HT1080 (cell line): ENCODE measurements at regions not wholly inside any gene's neighbourhood (a gene's known extent, or its start where the extent isn't known, plus 50 kb on each side); places are given as distances from the start of the nearest gene placed in this dataset.
"Not testable (repeated sequence)": the region's sequence is repeated elsewhere in the genome, so short reads cannot be mapped to it uniquely, and the experiment has no call there.

ENCODE experiments used
- DNase-seq: peaks from one replicate; pipeline ENCODE4 v3.0.0-alpha.2; 2015; ENCODE audit warnings: low read depth

DNA sequence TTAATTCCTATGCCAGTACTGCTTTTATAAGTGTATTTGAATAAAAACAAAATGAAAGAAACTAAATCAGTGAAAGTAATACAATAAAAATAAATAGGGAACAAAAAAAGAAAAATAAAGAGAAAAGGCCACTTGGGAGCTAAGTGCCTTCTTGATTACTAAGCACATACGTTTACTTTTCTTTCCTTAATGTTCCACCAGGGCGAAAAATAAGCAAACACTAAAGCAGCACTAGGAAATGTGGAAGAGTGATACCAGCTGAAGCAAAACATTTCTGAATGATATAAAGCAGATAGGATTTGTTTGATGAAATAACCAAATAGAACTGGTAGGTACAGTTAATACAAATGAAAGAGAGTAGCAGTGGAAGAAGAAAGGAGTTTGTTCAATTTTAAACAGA lies 132.8 kb upstream of the ZPLD1 start:
- no peak for DNase-seq

DNA sequence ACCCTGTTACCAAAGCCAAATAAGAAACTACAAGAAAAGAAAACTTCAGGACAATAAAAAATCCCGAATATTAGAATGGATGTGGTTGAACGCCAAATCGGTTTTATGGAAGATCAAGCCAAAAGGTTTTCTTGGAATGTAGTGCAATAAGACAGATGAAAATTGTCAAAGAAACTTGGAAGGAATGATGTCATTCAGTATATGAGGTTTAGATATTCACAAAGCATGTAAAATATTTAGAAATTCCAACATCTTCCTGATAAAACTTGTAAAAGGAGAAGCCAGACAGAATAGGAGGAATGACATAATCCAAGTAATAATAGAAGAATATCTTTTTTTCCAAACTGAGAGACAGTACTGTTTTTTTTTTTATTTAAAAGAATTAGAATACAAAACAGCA lies 130.3 kb upstream of the ZPLD1 start:
- no peak for DNase-seq

DNA sequence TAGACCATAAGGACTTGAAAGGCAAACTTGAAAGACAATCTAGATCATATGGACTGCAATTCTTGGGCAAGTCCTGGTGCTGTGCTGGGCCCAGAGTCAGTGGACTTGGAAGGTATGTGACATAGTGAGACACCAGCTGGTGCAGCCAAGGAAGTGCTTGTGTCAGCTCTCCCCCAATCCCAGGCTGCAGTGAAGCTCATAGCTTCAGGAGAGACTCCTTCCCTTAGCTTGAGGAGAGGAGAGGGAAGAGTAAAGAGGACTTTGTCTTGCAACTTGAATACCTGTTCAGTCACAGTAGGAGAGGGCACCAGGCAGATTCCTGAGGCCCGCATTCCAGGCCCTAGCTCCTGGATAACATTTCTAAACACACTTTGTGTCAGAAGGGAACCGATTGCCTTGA lies 127.4 kb upstream of the ZPLD1 start:
- no peak for DNase-seq

DNA sequence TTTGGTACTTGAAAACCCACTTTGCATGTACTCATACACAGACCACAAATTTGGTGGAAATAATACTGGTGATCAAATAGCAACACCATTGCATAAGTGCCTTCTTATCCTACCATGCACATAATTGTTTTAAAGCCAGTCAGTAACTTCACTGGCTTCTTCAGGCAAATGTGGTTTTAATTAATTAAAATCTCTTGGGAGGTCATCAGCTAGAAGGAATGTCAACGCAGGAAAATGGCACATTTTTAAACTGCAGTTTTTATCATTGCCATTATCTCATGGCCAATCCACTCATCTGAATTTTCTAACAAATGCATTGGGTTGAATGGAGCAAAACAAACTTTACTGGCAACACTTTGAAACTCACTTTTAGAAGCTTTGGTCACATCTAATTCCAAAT lies 105.7 kb upstream of the ZPLD1 start:
- DNase-seq, result no peak

DNA sequence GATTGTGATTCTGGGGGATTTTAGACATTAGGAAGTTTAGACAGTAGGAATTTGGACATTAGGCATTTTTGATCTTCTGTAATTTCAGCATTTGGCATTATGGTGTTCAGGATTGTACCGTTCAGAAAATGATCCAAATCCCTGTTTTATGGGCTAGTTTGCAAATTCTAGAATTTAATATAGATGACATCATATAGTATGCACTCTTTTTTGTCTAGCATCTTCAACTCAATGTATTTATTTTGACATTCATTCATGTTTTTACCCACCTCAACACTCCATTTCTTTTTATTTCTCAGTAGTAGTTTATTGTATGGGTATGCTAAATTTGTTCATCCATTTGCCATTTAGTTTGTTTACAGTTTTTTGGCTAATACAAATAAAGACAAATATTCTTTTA lies 105.3 kb upstream of the ZPLD1 start:
- no peak for DNase-seq

DNA sequence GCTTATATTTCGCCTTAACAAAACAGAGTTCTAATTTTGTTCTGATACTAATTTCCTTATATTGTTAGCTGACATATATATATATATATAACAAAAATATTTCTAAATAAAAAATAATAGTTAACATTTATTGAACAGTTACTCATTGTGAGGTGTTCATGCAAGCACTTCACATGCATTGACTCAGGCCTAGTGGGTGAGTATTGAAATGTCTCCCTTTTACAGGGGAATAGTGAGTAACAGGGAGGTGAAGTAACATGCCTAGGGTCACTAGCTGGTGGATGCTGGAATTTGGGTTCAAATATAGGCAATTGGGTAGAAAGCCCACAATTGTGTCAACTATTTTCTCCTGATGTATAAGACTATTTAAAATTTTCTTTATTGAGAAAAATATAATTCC lies 102.6 kb upstream of the ZPLD1 start:
- DNase-seq, result no peak

DNA sequence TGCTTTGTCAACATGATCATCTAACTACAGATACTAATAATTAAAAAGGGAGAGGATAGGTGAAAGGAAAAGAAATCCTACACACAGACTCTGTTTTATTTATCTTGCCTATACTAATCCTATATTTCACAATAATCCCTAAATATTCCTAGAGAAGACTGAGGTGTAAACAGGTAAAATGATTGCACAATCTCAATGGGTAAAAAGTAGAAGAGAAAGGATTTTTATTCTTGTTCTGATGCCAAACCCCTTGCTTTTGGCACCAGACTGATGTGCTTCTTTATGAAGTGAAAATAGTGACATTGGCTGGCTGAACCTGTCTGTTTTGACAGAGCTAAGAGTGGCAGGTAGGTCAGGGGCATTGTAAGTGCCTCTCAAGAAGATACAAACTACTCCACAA lies 101.9 kb upstream of the ZPLD1 start:
- DNase-seq, result no peak

DNA sequence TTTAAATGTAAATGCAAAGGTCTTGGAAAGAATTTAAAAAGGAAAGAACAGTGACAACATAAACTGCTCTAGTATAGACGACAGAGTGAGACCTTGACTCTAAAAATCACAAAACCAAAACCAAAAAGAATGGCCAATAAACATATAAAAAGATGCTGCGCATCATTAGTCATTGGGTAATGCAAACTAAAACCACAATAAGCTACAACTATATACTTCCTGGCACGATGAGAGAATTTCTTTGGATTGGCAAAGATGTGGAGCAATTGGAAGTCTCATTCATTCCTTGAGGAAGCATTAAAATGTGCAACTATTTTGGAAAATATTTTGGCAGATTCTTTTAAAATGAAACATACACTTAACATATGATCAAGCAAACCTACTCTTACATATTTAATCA lies 98.7 kb upstream of the ZPLD1 start:
- peak; percentile 12 for DNase-seq

DNA sequence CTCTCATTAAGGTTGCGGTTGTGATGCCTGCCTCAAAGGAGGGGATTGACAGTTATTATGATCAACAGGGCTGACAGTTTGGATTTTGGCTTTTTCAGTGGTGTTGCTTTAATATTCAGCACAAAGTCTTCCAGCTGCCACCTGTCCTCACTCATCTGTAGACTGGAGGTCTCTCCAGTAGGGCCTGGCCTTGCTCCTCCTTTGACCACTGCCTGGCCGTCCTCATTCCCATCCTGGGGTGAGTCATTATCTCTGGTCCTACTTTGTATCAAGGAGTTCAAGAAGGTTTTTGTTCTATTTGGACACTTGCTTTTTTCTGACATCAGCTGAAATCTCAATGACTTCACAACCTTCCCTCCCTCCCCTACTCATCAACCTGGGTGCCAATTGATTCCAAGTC lies 95.1 kb upstream of the ZPLD1 start:
- no peak for DNase-seq

DNA sequence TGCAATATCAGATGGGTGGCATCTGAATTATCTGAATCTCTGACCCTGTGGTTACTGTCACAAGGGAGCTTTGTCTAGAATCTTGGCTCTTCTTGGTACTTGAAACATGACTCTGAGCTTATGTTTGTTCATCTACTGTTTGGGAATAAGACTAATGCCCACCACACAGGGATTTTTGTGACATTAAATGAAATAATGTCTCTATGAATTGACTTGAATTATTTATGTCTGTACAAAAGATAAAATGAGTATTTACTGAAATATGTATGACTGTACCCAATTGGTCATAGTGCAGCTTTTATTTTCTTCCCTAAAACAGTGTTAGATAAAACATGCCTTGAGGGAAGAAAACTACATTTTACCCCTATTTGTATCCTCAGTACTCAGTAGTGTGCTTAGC lies 87.9 kb upstream of the ZPLD1 start:
- peak; percentile 41 for DNase-seq

DNA sequence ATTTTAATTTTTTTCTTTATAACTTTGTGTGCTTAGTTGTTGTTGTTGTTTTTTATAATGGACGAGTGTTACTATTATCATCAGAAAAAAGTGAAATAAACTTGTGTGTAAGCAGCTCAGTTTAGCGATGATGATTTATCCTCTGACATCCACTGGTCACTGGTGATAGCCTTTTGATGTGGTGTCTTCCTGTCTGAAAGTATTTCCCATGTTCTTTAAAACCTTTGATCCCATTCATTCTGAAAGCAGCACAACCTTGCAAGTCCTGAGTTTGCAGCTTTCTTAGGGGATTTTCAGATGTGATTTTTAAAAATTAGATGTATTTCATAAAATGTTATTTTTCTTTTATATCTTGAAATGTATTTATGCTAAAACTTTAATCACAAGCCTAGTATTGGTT lies 85.9 kb upstream of the ZPLD1 start:
- DNase-seq, result no peak

DNA sequence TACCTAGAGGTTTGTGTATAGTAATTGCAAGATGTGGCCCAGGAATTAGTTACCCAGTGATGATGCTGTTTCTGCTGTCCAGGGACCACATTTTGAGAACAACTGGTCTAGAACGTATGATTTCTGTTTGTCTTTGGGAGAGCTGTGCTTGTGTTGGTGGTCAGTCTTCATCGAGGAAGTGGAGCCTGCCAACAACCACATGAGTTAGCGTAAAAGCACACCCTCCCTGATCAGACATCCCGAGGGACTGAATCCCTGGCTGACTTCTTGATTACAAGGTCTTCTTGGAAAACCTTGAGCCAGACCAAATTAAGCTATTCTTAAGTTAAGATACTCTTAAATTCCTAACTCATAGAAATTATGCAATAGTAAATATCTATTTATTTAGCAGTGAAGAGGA lies 81.7 kb upstream of the ZPLD1 start:
- DNase-seq, result peak; percentile 3

DNA sequence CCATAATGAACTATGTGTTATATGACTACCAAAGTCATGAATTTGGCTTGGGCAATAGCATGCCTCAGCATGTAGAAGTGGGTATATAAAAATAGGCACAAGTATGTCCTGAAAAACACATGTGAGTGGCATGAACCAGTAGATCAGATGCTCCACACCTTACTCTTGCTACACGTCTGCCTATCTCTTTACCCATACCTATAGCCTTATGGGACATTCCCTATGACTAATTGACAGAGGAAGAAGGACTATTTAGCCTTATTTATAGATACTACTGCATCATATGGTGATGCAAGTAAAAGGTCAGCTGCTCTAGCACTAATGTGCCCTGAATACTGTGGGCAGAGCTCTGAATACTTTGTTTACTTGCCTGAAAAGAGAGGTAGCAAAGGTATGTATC lies 81.0 kb upstream of the ZPLD1 start:
- DNase-seq, result peak; percentile 1

DNA sequence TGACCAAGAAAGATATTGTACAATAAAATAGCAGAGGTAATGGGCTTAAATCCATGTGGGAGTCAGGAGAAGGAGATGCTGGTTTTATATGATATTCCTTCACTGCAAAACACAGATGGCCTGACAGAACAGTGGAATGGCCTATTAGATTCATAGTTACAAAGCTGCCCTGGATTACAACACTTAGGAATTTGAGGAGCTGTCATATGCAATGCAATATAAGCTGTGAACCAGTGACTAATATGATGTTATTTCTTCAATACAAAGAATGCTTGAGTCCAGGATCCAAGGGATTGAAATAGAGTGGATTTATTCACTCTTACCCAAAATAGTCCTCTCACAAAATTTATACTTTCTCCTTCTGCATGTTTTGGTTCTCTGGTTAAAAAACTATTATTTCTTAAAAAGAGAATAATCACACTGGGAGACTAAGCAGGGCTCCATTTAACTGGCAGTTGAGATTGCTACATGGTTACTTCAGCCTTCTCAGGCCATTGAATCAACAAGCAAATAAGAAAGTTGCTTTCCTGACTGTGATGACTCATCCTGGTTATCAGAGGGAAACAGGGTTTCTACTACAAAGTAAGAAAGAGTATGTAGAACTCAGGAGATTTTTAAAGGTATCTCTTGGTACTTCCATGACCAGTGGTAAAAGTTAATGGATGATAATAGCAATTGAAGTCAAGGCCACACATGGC lies 79.8 kb upstream of the ZPLD1 start:
- DNase-seq, result peak; percentile 65

DNA sequence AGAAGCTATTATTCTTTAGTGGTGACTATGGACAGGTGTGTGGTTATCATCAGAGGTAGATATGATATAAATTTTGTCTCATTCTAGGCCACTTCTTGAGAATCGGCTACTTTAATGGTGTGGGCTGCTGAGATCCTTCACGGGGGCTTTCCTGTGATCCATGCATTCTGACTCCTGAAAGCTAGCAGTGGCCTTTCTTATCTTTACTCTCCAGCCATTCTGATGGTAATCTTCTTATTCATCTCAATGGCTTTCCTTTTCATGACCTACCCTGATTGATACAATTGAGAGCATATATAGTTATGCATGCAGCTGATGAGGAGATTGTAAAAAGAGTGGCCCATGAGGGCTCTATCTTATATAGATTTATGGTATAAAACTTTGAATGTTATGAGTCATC lies 78.3 kb upstream of the ZPLD1 start:
- DNase-seq, result no peak

DNA sequence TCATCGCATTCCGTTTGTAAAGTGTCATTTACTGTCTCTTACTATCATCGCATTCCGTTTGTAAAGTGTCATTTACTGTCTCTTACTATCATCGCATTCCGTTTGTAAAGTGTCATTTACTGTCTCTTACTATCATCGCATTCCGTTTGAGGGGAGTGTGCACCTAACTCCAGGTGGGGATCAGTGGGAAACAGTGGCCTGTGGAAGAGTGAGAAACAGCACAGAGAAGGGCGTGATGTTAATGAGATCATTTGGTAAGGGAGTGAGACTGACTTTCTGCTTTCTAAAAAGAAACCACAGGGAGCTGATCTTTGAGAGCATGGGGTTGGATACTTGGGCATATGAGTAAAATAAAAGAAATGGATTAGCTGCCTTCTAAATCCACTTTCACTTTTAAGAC lies 77.5 kb upstream of the ZPLD1 start:
- not testable (repeated sequence) for DNase-seq

DNA sequence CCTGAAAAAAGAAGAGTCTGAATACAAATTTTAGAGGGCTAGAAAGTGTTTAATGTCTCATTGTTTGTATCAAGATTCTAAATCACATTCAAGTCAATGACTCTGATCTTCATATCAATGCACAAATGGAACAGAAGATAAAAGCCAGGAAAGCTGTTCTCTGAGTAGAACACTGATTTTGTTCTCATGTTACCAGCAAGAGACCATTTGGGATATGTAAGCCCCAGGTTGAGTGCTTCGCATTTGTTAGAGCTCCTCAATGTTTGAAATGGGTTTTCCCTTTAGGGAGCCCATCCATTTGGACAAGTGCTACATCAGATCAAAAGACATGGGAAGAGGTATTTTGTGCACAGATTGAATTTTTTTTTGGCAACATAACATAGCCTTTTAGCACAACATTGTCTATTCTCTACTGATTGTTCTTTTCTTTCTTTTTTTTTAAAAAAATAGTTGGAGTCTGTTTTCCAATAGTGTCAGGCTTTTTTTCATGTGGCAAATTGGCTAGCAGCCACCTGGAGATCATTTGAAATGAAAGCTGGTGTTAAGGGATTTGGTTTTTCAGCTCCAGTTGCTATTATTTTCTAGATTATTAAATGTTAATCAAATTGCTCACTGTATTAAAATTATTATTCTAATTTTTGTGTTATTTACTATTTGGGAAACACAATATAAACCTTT lies 74.5 kb upstream of the ZPLD1 start:
- no peak for DNase-seq

DNA sequence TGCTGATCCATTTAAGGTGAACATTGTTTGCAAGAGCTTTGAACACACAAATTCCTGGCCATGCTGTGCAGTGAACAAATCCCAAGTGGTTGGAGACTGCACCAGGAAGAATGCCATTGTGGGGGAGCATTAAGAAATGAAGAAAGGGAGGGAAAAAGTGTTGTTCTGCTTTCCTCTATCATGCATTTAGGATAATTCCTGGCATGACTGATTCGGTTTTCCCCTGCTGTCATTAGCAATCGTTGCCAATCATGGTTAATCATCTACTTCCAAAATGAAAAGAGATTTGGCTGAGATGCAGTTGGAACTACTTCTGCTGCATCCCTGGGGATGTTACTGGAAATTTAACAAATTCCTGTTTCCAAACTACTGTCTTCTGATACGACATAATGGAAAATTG lies 73.7 kb upstream of the ZPLD1 start:
- no peak for DNase-seq

DNA sequence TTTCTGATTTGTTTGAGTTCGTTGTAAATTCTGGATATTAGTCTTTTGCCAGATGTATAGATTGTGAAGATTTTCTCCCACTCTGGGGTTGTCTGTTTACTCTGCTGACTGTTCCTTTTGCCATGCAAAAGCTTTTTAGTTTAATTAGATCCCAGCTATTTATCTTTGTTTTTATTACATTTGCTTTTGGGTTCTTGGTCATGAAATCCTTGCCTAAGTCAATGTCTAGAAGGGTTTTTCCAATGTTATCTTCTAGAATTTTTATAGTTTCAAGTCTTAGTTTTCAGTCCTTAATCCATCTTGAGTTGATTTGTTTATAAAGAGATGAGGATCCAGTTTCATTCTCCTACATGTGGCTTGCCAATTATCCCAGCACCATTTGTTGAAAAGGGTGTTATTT lies 68.7 kb upstream of the ZPLD1 start:
- DNase-seq, result not testable (repeated sequence)

DNA sequence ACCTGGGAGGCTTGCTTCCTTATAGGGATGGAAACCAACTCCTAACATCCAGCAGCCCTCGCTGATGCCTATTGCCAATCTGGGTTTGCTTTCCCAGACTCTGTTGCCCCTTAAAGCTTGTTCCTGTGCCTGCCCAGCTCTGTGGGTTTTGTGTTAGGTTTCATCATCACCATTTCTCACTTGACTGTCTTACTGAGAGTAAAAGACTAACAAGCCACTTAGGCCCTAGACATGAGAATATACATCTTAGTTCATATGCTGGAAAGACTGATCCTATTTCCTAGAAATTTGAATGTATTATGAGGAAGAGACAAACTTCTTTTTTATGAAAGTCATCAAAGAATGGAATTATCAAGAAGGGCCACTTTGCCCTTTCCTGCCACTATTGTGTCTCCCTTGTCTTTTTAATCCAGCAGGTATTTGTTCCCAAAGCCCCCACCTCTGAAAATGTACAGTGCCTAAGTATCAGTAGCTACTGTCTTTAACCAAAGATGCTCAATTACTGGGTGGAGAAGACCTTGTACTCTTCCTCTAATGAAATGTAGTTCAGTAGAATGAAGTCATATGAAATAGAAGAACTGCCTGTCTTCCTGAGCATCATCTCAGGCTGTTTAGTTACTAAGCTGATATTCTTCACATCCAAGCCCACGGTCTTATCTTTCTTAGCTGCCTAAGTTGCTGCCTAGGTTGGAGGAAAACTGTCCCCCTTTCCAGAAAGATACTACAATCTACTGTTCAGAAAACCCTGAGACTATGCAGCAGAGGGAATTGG lies 59.8 kb upstream of the ZPLD1 start:
- no peak for DNase-seq

DNA sequence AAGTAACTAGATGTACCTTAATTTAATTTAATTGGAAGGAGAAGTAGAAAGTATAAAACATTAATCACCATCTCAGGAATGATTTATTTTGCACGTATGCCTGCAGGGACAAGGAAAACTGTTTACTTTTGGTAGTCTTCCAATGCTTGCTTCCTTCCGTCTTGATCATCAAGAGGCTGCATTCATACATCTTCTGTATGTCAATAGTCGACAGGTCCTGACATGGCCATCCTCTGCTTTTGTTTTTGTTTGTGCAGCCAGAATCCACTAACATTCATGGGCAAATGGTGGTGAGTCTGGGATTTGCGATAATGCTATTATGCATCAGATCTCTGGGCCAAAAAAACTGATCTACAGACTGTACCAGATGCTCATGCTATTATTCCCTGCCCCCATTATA lies 56.6 kb upstream of the ZPLD1 start:
- no peak for DNase-seq

DNA sequence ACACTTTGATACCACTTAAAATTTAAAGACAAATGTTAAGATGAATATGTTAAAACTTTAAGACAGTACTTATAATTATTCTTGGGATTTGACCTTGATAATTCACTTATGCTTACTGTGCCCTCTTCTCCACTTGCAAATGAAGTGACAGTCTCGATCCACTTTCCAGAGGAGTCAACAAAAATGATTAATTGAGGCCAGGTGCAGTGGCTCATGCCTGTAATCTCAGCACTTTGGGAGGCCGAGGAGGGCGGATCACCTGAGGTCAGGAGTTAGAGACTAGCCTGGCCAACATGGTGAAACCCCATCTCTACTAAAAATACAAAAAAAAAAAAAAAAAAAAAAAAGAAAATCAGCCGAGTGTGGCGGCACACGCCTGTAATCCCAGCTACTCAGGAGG lies 52.6 kb upstream of the ZPLD1 start:
- not testable (repeated sequence) for DNase-seq
